Uterus (tissue), 3 donors: ENCODE measurements at regions not wholly inside any gene's neighbourhood (a gene's known extent, or its start where the extent isn't known, plus 50 kb on each side); places are given as distances from the start of the nearest gene placed in this dataset.

Source experiments
- DNase-seq, 2 donors: peaks; one replicate each; pipeline ENCODE4 v3.0.0-alpha.2; 2019 to 2020
- H3K27ac ChIP-seq, 2 donors: fragments of 200-600 bp; sonication (generic); 1 replicate in 1 of 2; 2 replicates in 1 of 2; pipeline ENCODE4 v1.5.1; 2016 to 2018
- H3K27me3 ChIP-seq, 2 donors: fragments of 200-600 bp; sonication (generic); one replicate each; pipeline ENCODE4 v1.5.1; 2018 to 2019; ENCODE audit warnings: control low read depth in 1 of 2
- H3K36me3 ChIP-seq, 2 donors: fragments of 200-600 bp; sonication (generic); one replicate each; pipeline ENCODE4 v1.5.1; 2019; ENCODE audit warnings: control low read depth in 1 of 2
- H3K4me1 ChIP-seq, 2 donors: fragments of 200-600 bp; sonication (generic); one replicate each; pipeline ENCODE4 v1.5.1; 2018 to 2019; ENCODE audit warnings: control low read depth in 1 of 2
- H3K4me3 ChIP-seq, 2 donors: fragments of 200-600 bp; sonication (generic); 1 replicate in 1 of 2; 2 replicates in 1 of 2; pipeline ENCODE4 v1.5.1; 2018 to 2019; ENCODE audit warnings: mild to moderate bottlenecking in 1 of 2
- H3K9me3 ChIP-seq, 2 donors: fragments of 200-600 bp; sonication (generic); one replicate each; pipeline ENCODE4 v1.5.1; 2019; ENCODE audit warnings: control low read depth in 1 of 2
- POLR2A ChIP-seq, 2 donors: fragments of 450-650 bp; IDR thresholded peaks; one replicate each; pipeline ENCODE4 v1.6.1; 2016; ENCODE audit warnings: antibody characterized with exemption in 2 of 2, mild to moderate bottlenecking in 1 of 2, moderate library complexity in 1 of 2
- intact Hi-C: fragments of 100-400 bp; cut with DNase I; formaldehyde crosslinking; loops from one replicate; pipeline ENCODE4 v1.15.1; 2023; ENCODE audit warnings: low total_unique reads
- TF ChIP-seq, protein P1 (sequence below), 4 experiments: fragments of 200-600 bp in 2 of 4; fragments of 450-650 bp in 2 of 4; sonication (generic) in 2 of 4; IDR thresholded peaks; one replicate each; pipeline ENCODE4 v1.5.1; 2016 to 2019; ENCODE audit warnings: antibody characterized with exemption in 4 of 4, mild to moderate bottlenecking in 2 of 4, moderate library complexity in 1 of 4
- donor health status: DM: yes; HTN: yes; CAD: no.

GRCh38 chr21:32131960-32132359 is 146.9 kb downstream of the MIS18A start:
- H3K4me1 ChIP-seq, result no peaks in the 10 kb centered on the region
- no peaks in the 10 kb centered on the region for H3K27me3 ChIP-seq
- DNase-seq, result no peak
- TF ChIP-seq POLR2A (IDR thresholded peaks at IDR 0.05), result no peak
- TF ChIP-seq, protein P1, sequence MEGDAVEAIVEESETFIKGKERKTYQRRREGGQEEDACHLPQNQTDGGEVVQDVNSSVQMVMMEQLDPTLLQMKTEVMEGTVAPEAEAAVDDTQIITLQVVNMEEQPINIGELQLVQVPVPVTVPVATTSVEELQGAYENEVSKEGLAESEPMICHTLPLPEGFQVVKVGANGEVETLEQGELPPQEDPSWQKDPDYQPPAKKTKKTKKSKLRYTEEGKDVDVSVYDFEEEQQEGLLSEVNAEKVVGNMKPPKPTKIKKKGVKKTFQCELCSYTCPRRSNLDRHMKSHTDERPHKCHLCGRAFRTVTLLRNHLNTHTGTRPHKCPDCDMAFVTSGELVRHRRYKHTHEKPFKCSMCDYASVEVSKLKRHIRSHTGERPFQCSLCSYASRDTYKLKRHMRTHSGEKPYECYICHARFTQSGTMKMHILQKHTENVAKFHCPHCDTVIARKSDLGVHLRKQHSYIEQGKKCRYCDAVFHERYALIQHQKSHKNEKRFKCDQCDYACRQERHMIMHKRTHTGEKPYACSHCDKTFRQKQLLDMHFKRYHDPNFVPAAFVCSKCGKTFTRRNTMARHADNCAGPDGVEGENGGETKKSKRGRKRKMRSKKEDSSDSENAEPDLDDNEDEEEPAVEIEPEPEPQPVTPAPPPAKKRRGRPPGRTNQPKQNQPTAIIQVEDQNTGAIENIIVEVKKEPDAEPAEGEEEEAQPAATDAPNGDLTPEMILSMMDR (IDR thresholded peaks at IDR 0.05), result no peak
- no peaks in the 10 kb centered on the region for H3K9me3 ChIP-seq
- no peak overlapping the region for H3K4me3 ChIP-seq
- no peaks in the 10 kb centered on the region for H3K36me3 ChIP-seq
- intact Hi-C loops, result no loop called here
- no peak overlapping the region for H3K27ac ChIP-seq

GRCh38 chr21:32131164-32131563 is 147.7 kb downstream of the MIS18A start:
- Histone ChIP-seq H3K27me3 (no peaks in the 10 kb centered on the region), H3K27ac (no peak overlapping the region), H3K4me1 (no peaks in the 10 kb centered on the region), H3K36me3 (no peaks in the 10 kb centered on the region), H3K9me3 (no peaks in the 10 kb centered on the region), H3K4me3 (no peak overlapping the region)
- intact Hi-C loops, result no loop called here
- no peak for DNase-seq
- TF ChIP-seq, protein P1 (IDR thresholded peaks at IDR 0.05), result no peak
- no peak for TF ChIP-seq POLR2A (IDR thresholded peaks at IDR 0.05)

DNA sequence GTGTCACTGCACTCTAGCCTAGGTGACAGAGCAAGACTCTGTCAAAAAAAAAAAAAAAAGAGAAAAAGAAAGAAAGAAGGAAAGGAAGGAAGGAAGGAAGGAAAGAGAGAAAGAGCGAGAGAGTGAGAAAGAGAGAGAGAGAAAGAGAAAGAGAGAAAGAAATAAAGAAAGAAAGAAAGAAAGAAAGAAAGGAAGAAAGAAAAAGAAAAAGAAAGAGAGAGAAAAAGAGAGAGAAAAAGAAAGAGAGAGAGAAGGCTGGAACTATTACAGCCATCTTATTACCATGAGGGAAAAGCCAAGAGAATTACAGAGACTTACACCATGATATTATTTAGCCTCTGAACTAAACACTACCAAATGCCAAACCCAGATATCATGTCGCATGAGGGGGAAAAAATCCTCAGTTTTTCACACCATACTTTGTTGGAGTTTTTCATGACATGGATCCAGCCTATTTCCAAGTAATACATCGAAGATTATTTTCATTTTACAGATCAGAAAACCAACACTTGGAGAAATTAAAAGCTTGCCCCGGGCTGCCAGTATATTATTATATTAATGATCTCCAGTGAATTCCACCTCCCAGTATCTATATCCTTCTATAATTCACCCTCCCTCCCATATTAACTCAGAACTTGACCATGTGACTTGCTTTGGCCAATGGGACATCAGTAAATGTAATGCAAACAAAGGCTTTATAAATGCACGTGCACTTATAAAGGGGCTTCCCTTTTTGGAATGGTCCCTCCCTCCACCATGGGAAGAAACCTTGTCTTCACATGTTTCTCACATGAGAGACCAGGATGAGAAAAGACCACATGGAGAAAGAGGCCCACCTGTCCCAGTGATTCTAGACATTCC is 148.6 kb downstream of the MIS18A start:
- DNase-seq, result no peak
- H3K27me3 ChIP-seq, result no peaks in the 10 kb centered on the region
- no peaks in the 10 kb centered on the region for H3K4me1 ChIP-seq
- intact Hi-C loops, result no loop called here
- H3K9me3 ChIP-seq, result no peaks in the 10 kb centered on the region
- TF ChIP-seq POLR2A (IDR thresholded peaks at IDR 0.05), result no peak
- TF ChIP-seq, protein P1 (IDR thresholded peaks at IDR 0.05), result no peak
- H3K36me3 ChIP-seq, result no peaks in the 10 kb centered on the region
- no peak overlapping the region for H3K4me3 ChIP-seq
- H3K27ac ChIP-seq, result no peak overlapping the region

DNA sequence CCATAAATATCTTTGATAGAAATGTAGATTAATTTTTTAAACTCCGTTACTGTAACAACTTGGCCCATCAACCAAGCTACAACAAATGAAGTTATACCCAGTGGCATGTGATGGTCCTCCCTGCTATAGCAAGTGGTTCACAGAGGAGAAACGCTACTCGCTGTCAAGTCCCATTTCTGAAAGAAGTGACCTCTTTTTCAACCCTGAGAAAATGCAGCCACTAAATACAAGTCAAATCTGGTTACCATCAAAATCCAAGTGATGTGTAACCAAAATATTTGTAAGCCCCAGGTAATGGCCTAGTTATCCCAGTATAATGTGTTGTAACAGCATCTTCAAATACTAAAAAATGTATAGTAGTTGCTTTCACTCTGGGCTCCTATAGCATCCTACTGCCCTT is 151.8 kb downstream of the MIS18A start:
- TF ChIP-seq, protein P1 (IDR thresholded peaks at IDR 0.05), result no peak
- no peak for TF ChIP-seq POLR2A (IDR thresholded peaks at IDR 0.05)
- no peak overlapping the region for H3K27ac ChIP-seq
- intact Hi-C loops, result no loop called here
- no peaks in the 10 kb centered on the region for H3K36me3 ChIP-seq
- H3K27me3 ChIP-seq, result no peaks in the 10 kb centered on the region
- H3K4me1 ChIP-seq, result no peaks in the 10 kb centered on the region
- no peaks in the 10 kb centered on the region for H3K9me3 ChIP-seq
- DNase-seq, result no peak
- H3K4me3 ChIP-seq, result no peak overlapping the region

- no peak overlapping the region for H3K27ac ChIP-seq
- H3K4me3 ChIP-seq, result no peak overlapping the region
- H3K9me3 ChIP-seq, result no peaks in the 10 kb centered on the region
- intact Hi-C loops, result no loop called here
- no peak for TF ChIP-seq POLR2A (IDR thresholded peaks at IDR 0.05)
- TF ChIP-seq, protein P1 (IDR thresholded peaks at IDR 0.05), result no peak
- H3K4me1 ChIP-seq, result no peaks in the 10 kb centered on the region
- no peaks in the 10 kb centered on the region for H3K36me3 ChIP-seq
- H3K27me3 ChIP-seq, result no peaks in the 10 kb centered on the region
- no peak for DNase-seq
Observed at GRCh38 chr21:32122082-32122481, 156.8 kb downstream of the MIS18A start.
